ENCODE measurements at regions not wholly inside any gene's neighbourhood (a gene's known extent, or its start where the extent isn't known, plus 50 kb on each side); places are given as distances from the start of the nearest gene placed in this dataset.

DNA sequence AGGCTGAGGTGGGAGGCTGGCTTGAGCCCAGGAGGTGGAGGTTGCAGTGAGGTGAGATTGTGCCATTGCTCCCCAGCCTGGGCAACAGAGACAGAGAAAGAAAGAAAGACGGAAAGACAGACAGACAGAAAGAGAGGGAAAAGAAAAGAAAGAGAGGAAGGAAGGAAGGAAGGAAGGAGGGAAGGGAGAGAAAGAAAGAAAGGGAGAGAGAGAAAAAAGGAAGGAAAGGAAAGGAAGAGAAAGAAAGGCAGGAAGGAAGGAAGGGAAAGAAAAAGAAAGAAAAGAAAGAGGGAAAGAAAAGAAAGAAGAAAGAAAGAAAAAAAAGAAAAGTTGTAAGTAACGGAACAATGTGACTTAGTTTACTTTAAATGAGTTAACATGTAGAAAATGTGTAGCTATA is 260.7 kb upstream of the GRM7 start:
- H3K4me3 ChIP-seq (ENCODE audit: low read depth, low read length): no peak overlapping the region
- DNase-seq (ENCODE audit: low read depth): no peak
- TF ChIP-seq, protein P1, sequence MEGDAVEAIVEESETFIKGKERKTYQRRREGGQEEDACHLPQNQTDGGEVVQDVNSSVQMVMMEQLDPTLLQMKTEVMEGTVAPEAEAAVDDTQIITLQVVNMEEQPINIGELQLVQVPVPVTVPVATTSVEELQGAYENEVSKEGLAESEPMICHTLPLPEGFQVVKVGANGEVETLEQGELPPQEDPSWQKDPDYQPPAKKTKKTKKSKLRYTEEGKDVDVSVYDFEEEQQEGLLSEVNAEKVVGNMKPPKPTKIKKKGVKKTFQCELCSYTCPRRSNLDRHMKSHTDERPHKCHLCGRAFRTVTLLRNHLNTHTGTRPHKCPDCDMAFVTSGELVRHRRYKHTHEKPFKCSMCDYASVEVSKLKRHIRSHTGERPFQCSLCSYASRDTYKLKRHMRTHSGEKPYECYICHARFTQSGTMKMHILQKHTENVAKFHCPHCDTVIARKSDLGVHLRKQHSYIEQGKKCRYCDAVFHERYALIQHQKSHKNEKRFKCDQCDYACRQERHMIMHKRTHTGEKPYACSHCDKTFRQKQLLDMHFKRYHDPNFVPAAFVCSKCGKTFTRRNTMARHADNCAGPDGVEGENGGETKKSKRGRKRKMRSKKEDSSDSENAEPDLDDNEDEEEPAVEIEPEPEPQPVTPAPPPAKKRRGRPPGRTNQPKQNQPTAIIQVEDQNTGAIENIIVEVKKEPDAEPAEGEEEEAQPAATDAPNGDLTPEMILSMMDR (conservative IDR thresholded peaks at IDR 0.05; ENCODE audit: low read depth, low read length): no peak

DNA sequence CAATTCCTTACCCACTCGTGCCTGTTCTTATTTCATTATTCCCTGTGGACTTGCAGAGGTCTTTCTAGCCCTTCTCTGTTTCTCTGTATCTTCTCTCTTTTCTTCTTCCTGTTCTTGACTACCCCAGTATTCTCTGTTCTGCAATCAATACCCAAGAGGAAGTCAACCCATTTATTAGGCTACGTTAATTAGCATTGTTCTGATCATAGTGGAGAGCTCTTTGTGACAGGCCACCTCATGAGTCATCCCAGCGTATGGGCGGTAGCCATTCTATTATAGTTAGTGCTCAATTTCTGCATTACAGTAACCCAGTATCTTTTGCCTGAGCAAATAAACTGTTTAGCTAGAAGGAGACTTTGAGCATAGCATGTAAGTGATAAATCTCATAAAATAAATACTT is 259.5 kb upstream of the GRM7 start:
- no peak for DNase-seq (ENCODE audit: low read depth)
- no peak overlapping the region for H3K4me3 ChIP-seq (ENCODE audit: low read depth, low read length)
- TF ChIP-seq, protein P1 (conservative IDR thresholded peaks at IDR 0.05; ENCODE audit: low read depth, low read length): no peak

DNA sequence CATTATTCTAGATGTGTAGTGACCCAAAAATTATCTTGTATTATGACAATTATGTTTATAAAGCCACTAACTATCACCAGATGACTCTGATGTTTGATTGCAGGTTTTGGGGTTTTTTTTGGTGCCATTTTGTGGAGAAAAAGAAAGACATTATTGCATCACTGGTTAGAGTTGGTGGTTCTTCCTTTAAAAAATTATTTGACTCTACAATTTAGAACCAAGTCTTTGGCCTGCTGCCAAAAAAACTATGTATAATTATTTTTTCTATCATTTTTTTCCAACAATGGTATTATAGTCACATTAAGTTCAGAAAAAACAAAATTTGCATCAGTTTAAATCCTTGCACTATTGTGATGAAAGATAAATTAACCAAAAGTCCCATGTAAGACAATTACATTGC is 258.6 kb upstream of the GRM7 start:
- TF ChIP-seq, protein P1 (conservative IDR thresholded peaks at IDR 0.05; ENCODE audit: low read depth, low read length): no peak
- no peak for DNase-seq (ENCODE audit: low read depth)
- no peak overlapping the region for H3K4me3 ChIP-seq (ENCODE audit: low read depth, low read length)

DNA sequence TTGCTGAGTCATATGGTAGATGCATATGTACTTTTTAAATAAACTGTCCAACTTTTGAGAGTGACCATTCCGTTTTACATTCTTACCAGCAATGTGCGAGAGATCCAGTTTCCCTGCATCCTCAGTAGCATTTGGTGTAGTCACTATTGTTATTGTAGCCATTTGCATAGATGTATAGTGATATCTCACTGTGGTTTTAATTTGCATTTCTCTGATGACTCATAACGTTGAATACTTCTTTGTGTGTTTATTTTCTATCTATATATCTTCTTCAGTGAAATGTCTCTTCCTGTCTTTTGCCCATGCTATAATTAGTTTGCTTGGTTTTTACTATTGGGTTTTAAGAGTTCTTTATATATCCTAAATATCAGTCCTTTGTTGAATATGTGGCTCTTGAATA is 255.7 kb upstream of the GRM7 start:
- H3K4me3 ChIP-seq (ENCODE audit: low read depth, low read length): no peak overlapping the region
- TF ChIP-seq, protein P1 (conservative IDR thresholded peaks at IDR 0.05; ENCODE audit: low read depth, low read length): no peak
- no peak for DNase-seq (ENCODE audit: low read depth)

DNA sequence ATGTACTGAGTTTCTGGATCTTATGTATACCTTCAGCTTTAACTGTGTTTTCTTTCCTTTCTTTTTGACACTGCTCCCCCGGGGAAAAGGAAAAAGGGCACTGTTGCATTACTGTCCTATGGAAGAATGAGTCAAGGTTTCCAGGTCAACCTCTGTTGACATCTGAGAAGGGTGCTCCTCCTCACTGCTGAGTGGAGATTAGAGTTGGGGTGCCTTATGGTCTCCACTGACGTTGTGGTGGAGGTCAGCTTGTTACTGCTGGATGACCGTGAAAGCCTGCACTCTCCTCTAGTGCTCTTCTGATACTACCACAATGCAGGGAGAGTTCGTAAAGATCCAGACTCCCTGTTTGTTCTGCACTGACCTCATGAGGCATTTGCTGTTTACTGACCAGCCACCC is 252.1 kb upstream of the GRM7 start:
- no peak for DNase-seq (ENCODE audit: low read depth)
- no peak overlapping the region for H3K4me3 ChIP-seq (ENCODE audit: low read depth, low read length)
- TF ChIP-seq, protein P1 (conservative IDR thresholded peaks at IDR 0.05; ENCODE audit: low read depth, low read length): no peak

DNA sequence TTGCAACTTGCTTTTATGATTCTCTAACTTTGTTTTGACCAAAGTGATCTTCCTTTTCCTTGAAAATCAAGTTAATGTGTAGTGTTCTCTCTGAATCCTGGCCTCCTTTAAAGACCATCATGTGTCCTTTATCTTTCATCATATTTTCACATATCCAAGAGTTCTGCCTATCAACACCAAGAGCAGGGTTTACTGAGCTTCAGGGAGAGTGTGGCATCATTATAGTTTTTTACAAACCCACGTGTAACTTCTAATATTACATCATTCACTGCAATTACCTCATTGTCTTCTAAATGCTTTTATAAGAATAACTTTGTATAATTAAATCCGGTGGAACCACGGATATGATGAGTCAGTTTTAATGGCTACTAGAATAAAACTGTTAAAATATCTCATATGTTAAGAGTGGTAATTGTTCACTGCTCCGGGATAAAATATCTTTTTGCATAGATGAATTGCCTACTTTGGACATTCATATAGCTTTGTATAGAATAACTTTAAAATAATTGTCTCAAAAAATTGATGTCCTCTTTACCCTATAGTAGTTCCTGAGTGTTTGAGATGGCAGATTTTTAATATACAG is 248.8 kb upstream of the GRM7 start:
- TF ChIP-seq, protein P1 (conservative IDR thresholded peaks at IDR 0.05; ENCODE audit: low read depth, low read length): no peak
- no peak for DNase-seq (ENCODE audit: low read depth)
- H3K4me3 ChIP-seq (ENCODE audit: low read depth, low read length): no peak overlapping the region

DNA sequence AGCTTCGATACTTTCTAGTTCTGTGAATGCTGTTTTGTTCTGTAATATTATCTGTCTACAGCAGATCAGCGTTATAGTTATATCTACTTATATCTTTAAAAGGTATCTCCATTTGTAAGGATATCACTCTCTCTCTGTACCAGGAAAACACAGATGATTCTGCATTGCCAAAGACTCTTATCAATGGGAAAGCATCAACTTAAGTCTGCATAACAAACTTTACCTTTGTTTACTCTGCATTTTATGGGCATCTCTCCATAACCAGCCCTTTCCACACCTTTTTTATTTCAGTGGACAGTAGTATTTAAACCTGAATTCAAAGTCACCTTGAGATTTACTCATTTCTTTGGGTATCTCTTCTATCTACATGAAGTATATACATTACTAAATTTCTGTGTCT is 238.7 kb upstream of the GRM7 start:
- no peak overlapping the region for H3K4me3 ChIP-seq (ENCODE audit: low read depth, low read length)
- TF ChIP-seq, protein P1 (conservative IDR thresholded peaks at IDR 0.05; ENCODE audit: low read depth, low read length): no peak
- DNase-seq (ENCODE audit: low read depth): no peak
